GM19328 (cell line): ENCODE measurements at regions not wholly inside any gene's neighbourhood (a gene's known extent, or its start where the extent isn't known, plus 50 kb on each side); places are given as distances from the start of the nearest gene placed in this dataset.
"Not testable (repeated sequence)": the region's sequence is repeated elsewhere in the genome, so short reads cannot be mapped to it uniquely, and the experiment has no call there.

Experiments
- ATAC-seq: cut with Tn5 transposase; IDR thresholded peaks from one replicate; pipeline ENCODE4 v1.9.1; 2021; ENCODE audit warnings: mild to moderate bottlenecking, moderate library complexity; ENCODE audit not compliant: unreplicated experiment

DNA sequence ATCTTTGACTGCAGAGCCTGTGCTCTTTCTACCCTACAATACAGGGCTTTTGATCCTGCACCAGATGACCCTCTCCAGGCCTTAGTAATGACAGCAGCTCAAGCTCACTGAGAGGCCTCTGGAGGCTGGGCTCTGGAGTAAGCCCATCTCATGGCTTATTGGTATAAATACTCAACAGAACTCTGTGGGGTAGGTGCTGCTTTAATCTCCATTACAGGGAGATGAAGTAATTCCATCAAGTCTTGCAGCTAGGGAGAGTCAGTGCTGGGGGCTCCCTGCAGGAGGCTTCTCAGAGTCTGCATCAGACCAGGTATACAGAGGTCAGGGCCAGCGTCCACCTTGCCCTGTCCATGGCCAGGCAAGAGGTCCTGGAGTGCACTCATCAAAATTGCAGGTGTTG is 89.2 kb upstream of the SLC6A11 start:
- no peak for ATAC-seq

DNA sequence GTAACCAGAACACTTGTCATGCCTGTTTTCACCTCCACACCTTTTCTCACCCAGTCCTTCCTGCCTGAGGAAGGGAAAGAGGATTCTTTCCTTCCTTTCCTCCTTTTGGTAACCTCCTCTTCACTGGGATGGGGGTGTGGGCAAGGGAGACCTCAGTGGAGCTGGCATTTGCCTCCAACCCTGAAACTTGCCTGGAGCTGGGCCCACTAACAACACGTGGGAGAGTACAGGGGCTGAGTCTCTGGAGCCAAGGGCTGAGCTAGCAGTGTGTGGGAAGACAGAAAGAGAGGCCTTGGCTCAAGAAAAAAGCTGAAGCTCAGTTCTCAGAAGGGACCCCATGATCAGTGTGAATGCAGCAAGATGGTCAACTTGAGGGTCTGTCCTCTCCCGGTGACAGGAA is 86.6 kb upstream of the SLC6A11 start:
- no peak for ATAC-seq

- ATAC-seq = no peak
Measured at GRCh38 chr3:10732292-10732691, 83.7 kb upstream of the SLC6A11 start.

DNA sequence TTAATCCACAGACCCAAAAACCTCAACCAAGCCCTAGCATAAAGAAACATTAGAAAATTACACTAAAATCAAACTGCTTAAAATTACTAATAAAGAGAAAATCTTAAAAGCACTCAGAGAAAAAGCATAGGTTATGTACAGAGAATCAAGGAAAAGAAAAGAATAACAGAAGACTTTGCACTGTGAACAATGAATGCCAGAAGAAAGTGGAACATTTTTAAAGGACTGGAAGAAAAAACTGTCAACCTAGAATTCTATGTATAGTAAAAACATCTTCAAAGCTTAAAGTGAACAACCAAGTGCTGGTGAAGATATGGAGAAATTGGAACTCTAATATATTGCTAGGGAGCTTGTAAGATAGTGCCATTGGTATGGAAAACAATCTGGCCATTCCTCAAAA is 82.7 kb upstream of the SLC6A11 start:
- ATAC-seq = no peak

DNA sequence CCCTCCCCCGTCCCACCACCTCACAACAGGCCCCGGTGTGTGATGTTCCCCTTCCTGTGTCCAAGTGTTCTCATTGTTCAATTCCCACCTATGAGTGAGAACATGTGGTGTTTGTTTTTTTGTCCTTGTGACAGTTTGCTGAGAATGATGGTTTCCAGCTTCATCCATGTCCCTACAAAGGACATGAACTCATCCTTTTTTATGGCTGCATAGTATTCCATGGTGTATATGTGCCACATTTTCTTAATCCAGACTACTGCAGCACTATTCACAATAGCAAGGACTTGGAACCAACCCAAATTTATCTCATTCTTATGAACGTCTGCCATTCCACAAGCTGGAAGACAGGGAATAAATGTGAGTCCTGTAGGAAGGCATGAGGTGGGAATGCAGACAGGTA is 79.6 kb upstream of the SLC6A11 start:
- ATAC-seq = not testable (repeated sequence)

DNA sequence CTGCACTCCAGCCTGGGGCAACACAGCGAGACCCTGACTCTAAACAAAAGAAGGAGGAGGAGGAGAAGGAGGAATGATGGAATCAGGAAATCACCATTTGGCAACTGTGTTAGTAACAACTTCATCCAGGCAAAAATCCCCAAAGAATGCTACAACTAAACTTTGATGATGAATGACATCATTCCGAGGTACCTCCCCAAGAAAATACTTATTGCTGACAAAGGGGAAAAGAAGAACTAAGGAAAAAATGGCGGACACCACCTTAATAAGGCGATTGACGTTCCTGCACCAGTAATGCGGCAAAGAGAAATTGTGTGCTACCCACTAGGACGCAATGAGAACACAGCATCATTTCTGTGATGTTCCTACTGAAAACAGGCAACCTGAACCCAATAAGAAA is 78.2 kb upstream of the SLC6A11 start:
- no peak for ATAC-seq

DNA sequence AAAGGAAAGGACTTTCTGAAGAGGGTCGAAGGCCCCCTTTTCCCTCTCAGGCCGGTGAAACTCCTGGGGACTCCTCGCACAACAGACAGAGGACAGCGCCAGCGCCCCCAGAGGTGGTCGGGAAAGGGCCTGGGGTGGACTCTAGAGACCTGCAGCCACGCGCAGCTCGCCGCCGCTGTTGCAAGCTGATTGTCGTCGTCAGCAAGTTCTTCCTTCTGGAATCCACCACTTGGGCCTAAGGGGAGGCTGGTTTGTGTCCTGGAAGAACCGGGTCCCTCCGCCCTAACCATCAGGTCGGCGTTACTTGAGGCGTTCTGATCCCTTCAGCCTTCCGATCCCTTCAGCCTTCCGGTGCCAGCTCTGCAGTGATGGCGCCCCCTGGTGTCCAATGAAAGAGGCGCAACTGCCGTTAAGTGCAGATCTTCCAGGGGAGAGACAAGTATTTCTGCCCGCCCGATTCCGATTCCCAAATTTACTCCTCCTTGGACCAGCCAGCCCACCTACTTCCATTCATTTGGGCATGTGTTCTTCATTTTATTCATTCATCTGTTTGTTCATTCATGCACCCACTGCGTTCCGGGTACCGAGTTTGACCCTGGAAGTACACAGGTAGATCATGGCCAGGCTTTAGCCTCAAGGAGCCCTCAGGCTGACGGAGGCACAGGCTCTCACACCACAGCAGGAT is 77.2 kb upstream of the SLC6A11 start:
- ATAC-seq = no peak

DNA sequence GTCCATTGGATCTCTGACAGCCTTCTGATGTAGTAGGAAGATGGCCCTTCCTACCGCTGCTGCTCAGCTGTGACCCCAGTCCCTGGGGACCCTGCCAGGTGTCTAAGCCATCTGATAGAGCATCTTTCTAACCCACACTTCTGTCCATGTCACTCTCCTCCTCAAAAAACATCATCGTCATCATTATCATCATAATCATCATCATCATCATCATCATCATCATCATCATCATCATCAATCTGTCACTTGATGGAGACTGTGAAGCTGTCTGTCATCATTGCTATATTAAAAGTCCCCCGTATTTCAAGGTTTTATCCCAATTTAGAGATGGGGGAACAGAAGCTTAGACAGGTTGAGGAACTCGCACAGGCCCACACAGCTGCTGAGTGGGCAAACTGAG is 75.1 kb upstream of the SLC6A11 start:
- no peak for ATAC-seq

- no peak for ATAC-seq
Measured at GRCh38 chr3:10741891-10742671, 73.9 kb upstream of the SLC6A11 start.

DNA sequence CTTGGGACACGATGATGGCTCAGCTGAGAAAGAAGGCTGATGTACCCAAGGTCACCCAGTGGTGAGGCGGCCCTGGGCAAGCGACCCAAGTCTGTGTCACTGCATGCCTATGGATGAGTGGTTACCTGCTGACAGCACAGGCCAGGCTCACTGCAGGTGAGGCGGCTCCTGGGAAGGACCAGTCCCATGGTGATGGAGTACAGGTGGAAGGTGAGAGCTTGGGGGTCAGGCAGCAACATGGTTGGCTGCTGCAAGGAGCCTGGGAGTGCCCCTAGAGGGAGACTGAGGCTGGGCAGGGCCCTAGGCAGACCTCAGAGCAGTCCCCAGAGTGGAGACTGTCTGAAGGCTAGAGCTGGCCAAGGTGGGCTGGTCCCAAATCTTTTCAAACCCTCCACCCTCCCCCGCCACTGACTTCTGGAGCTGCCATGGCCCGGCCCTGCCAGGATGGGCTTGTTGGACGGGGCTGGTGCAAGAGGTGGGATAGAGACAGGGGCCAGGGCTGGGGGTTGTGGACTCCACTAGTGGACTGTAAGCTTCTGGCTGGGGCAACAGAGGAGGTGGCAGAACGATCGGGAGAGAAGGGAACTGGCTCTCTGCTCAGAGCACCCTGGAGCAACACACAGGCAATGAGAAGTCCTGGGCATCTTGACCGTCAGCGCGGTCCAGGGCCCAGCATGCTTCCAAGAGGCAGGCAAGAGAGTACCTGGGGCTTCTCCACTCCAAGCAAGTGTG is 72.5 kb upstream of the SLC6A11 start:
- no peak for ATAC-seq

GRCh38 chr3:10744098-10744465 is 71.9 kb upstream of the SLC6A11 start:
- no peak for ATAC-seq

- no peak for ATAC-seq
Measured at GRCh38 chr3:10745392-10745791, 70.6 kb upstream of the SLC6A11 start.

DNA sequence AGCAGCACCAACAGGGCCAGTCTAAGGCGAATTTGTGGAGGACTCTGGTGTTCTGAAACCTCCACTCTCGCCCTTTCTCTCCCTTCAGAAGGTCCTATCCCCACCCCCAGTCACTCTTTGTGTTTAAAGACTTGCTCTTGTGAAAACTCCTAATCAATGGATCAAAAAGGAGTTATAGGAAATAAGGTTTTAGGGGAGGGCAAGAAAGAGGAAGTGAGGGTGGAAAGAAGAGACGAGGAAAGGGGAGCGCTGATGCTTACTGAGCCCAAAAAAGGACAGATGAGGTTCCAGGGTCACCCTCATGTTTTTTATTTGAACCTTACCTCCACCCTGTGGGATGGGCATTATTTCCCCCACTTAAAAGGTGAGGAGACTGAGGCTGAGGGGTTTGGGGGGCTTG is 70.0 kb upstream of the SLC6A11 start:
- no peak for ATAC-seq

DNA sequence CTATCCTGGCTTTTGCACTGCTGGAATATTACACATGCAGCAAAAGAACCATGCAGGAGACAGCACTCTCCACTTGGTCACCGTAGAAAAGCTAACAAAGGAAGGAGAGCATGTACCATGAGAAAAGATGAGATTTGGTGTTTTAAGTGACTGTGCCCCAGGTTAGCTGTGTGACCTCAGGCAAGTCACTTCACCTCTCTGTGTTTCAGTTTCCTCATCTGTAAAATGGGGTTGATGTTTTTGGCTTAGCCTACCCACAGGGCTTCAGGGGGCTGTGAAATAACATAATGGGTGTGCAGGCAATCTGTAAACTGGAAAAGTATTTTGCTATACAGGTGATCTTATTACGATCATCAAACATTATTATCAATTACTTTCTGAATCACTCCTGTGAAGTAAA is 69.3 kb upstream of the SLC6A11 start:
- ATAC-seq = no peak

GRCh38 chr3:10747341-10747740 is 68.7 kb upstream of the SLC6A11 start:
- ATAC-seq = no peak

- ATAC-seq = no peak
Measured at GRCh38 chr3:10748040-10748439, 68.0 kb upstream of the SLC6A11 start.

GRCh38 chr3:10753964-10754363 is 62.1 kb upstream of the SLC6A11 start:
- no peak for ATAC-seq

- no peak for ATAC-seq
Measured at GRCh38 chr3:10756546-10756945, 59.5 kb upstream of the SLC6A11 start.

DNA sequence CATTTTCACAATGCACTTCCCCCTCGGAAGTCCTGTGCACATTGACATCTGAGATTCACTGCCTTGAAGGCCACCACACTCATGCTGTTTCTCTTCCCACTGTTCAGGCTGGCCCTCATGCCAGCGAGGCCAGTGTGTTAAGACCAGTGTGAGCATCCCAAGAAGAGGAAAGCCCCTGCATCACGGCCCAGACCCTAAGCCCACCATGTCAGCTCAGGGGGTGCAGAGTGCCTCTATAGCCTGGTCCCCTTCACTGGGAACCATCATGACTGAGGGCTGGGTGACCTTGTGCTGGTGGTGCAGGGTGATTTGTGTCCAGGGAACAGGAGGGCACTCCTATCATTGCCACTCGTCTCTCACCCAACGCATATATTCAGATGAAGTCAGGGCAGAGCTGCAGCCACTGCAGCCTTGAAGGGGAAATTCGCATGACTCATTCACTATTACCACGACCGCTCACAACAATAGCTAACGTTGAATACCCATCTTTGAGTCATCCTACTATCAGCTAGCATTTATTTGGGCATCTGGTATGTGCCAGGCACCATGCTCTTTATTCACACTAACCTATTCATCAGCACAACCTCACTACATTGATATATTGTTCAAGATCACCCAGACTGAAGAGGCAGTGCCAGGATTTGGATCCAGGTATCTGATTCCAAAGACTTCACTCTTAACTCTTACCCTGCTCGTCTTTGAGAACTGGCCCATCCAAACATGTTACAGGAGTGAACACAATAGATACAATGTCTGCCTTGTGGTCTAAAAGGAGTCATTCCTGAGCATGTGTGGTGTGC is 58.8 kb upstream of the SLC6A11 start:
- no peak for ATAC-seq

DNA sequence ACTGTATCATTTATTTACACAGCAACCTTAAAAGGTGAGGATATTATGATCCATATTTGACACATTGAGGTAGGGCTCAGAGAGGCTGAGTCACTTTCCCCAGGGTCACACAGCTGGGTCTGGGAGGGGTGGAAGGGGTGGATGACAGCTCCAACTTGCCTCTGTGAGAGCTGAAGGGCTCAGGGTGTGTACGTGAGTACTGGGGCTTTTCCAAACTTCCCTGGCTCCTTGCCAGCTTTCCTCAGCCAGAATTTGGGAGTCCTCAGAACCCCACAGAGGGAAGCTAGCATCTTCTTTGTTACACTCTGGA is 58.3 kb upstream of the SLC6A11 start:
- ATAC-seq = no peak

- peak; percentile 64 for ATAC-seq
Measured at GRCh38 chr3:10758304-10759037, 57.6 kb upstream of the SLC6A11 start.
